ENCODE measurements at regions not wholly inside any gene's neighbourhood (a gene's known extent, or its start where the extent isn't known, plus 50 kb on each side); places are given as distances from the start of the nearest gene placed in this dataset.
"Not testable (repeated sequence)": the region's sequence is repeated elsewhere in the genome, so short reads cannot be mapped to it uniquely, and the experiment has no call there.

DNA sequence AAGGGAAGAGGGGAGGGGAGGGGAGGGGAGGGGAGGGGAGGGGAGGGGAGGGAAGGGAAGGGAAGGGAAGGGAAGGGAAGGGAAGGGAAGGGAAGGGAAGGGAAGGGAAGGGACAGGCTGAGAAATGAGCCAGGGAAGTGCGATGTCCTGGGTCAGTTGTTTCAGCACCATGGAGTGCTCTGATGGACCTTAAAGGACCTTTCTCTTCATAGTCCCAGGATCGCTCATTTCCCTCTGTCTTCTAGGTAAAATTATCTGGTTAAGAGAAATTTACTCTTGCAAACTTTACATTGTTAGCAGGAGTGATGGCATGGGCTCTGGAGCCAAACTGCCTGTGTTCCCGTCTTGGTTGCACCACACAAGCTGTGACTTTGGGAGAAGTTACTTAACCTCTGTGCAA is 357.8 kb downstream of the MATN1 start:
- Histone ChIP-seq H3K9me3 (no peaks in the 10 kb centered on the region), H3K4me1 (no peaks in the 10 kb centered on the region), H3K36me3 (ENCODE audit: control insufficient read depth, insufficient read depth, low read length) (no peaks in the 10 kb centered on the region), H3K27me3 (replicated peaks; ENCODE audit: control insufficient read depth, insufficient read depth, low read length) (no peaks in the 10 kb centered on the region), H3K4me3 (ENCODE audit: low read depth, low read length) (no peak overlapping the region)
- intact Hi-C loops (cut with micrococcal nuclease; ENCODE audit: unreplicated experiment), result no loop called here
- TF ChIP-seq, protein P1, sequence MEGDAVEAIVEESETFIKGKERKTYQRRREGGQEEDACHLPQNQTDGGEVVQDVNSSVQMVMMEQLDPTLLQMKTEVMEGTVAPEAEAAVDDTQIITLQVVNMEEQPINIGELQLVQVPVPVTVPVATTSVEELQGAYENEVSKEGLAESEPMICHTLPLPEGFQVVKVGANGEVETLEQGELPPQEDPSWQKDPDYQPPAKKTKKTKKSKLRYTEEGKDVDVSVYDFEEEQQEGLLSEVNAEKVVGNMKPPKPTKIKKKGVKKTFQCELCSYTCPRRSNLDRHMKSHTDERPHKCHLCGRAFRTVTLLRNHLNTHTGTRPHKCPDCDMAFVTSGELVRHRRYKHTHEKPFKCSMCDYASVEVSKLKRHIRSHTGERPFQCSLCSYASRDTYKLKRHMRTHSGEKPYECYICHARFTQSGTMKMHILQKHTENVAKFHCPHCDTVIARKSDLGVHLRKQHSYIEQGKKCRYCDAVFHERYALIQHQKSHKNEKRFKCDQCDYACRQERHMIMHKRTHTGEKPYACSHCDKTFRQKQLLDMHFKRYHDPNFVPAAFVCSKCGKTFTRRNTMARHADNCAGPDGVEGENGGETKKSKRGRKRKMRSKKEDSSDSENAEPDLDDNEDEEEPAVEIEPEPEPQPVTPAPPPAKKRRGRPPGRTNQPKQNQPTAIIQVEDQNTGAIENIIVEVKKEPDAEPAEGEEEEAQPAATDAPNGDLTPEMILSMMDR (IDR thresholded peaks at IDR 0.05; ENCODE audit: insufficient read depth in 1 of 2, low read depth in 1 of 2, low read length in 1 of 2, severe bottlenecking in 1 of 2, unreplicated experiment in 1 of 2), result no peak
- Mint-ChIP-seq H3K4me1 (ENCODE audit: low read depth, unreplicated experiment) (no peaks in the 10 kb centered on the region), H3K27ac (ENCODE audit: unreplicated experiment) (no peak overlapping the region), H3K36me3 (ENCODE audit: insufficient read depth, unreplicated experiment) (no peaks in the 10 kb centered on the region), H3K4me3 (ENCODE audit: unreplicated experiment) (no peak overlapping the region), H3K9me3 (ENCODE audit: unreplicated experiment) (no peaks in the 10 kb centered on the region), H3K27me3 (ENCODE audit: insufficient read depth, unreplicated experiment) (peaks cover 4% of the 10 kb centered on the region)
- CTCF ChIA-PET, result no interaction called here
- BruUV-seq (replicated peaks), result no TSS peak
- no peak for DNase-seq
- POLR2A ChIA-PET, result no interaction called here

DNA sequence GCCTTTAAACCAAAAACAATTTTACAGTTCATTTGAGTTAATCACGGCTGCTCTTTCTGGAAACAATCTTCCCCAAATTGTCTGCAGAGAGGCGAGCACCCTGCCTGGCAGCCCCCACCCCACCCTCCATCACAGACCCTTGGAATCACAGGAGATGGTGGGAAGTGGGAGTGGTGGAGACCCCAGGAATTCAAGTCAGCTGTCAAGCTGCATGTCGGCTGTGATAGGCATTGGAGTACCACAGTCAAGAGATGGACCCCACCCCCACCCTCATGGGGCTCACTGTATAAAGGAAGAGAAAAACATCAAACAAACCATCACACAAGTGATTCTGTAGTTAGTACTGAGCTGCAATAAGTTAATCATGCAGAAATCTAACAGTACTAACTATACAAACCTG is 360.4 kb downstream of the MATN1 start:
- TF ChIP-seq, protein P1 (IDR thresholded peaks at IDR 0.05; ENCODE audit: insufficient read depth in 1 of 2, low read depth in 1 of 2, low read length in 1 of 2, severe bottlenecking in 1 of 2, unreplicated experiment in 1 of 2), result no peak
- no peaks in the 10 kb centered on the region for H3K4me1 Mint-ChIP-seq (ENCODE audit: low read depth, unreplicated experiment)
- no peak overlapping the region for H3K27ac Mint-ChIP-seq (ENCODE audit: unreplicated experiment)
- no peaks in the 10 kb centered on the region for H3K4me1 ChIP-seq
- intact Hi-C loops (cut with micrococcal nuclease; ENCODE audit: unreplicated experiment), result no loop called here
- DNase-seq, result no peak
- H3K27me3 ChIP-seq (replicated peaks; ENCODE audit: control insufficient read depth, insufficient read depth, low read length), result no peaks in the 10 kb centered on the region
- POLR2A ChIA-PET, result interaction anchor here (0.6 kb wide), 1 partner anchor 257 kb away, joined by 6 read pairs; no protein-coding TSS in a partner anchor
- no peak overlapping the region for H3K4me3 Mint-ChIP-seq (ENCODE audit: unreplicated experiment)
- H3K9me3 ChIP-seq, result no peaks in the 10 kb centered on the region
- no TSS peak for BruUV-seq (replicated peaks)
- no peaks in the 10 kb centered on the region for H3K36me3 Mint-ChIP-seq (ENCODE audit: insufficient read depth, unreplicated experiment)
- no peaks in the 10 kb centered on the region for H3K9me3 Mint-ChIP-seq (ENCODE audit: unreplicated experiment)
- no peak overlapping the region for H3K4me3 ChIP-seq (ENCODE audit: low read depth, low read length)
- no peaks in the 10 kb centered on the region for H3K36me3 ChIP-seq (ENCODE audit: control insufficient read depth, insufficient read depth, low read length)
- CTCF ChIA-PET, result interaction anchor here (0.6 kb wide), 1 partner anchor 55 kb away, joined by 4 read pairs; no protein-coding TSS in a partner anchor
- peaks cover 3% of the 10 kb centered on the region for H3K27me3 Mint-ChIP-seq (ENCODE audit: insufficient read depth, unreplicated experiment)

DNA sequence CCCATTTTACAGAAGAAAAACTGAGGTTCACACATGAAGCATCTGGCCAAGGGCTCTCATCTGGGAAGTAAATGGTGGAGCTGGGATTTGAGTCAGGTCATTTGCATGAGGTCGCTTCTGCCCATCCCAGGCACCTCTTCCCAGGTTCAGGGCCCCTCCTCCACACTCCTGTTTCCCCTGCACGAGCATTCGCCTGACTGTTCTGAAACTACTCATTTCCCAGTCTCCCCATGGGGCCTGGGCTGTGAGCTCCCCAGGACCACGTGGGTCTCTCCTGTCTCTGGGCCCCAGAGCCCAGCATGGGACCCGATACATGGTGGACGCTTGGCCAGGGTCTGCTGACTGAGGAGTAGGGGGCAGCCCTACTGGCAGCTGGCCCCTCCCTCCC is 360.8 kb downstream of the MATN1 start:
- H3K4me1 ChIP-seq, result no peaks in the 10 kb centered on the region
- no peak overlapping the region for H3K4me3 Mint-ChIP-seq (ENCODE audit: unreplicated experiment)
- TF ChIP-seq, protein P1 (IDR thresholded peaks at IDR 0.05; ENCODE audit: insufficient read depth in 1 of 2, low read depth in 1 of 2, low read length in 1 of 2, severe bottlenecking in 1 of 2, unreplicated experiment in 1 of 2), result no peak
- H3K4me3 ChIP-seq (ENCODE audit: low read depth, low read length), result no peak overlapping the region
- H3K27ac Mint-ChIP-seq (ENCODE audit: unreplicated experiment), result no peak overlapping the region
- intact Hi-C loops (cut with micrococcal nuclease; ENCODE audit: unreplicated experiment), result no loop called here
- ChIA-PET CTCF (no interaction called here), POLR2A (no interaction called here)
- no peak for DNase-seq
- H3K36me3 ChIP-seq (ENCODE audit: control insufficient read depth, insufficient read depth, low read length), result no peaks in the 10 kb centered on the region
- no peaks in the 10 kb centered on the region for H3K9me3 ChIP-seq
- no TSS peak for BruUV-seq (replicated peaks)
- no peaks in the 10 kb centered on the region for H3K27me3 ChIP-seq (replicated peaks; ENCODE audit: control insufficient read depth, insufficient read depth, low read length)
- no peaks in the 10 kb centered on the region for H3K9me3 Mint-ChIP-seq (ENCODE audit: unreplicated experiment)
- no peaks in the 10 kb centered on the region for H3K4me1 Mint-ChIP-seq (ENCODE audit: low read depth, unreplicated experiment)
- H3K27me3 Mint-ChIP-seq (ENCODE audit: insufficient read depth, unreplicated experiment), result no peaks in the 10 kb centered on the region
- no peaks in the 10 kb centered on the region for H3K36me3 Mint-ChIP-seq (ENCODE audit: insufficient read depth, unreplicated experiment)

DNA sequence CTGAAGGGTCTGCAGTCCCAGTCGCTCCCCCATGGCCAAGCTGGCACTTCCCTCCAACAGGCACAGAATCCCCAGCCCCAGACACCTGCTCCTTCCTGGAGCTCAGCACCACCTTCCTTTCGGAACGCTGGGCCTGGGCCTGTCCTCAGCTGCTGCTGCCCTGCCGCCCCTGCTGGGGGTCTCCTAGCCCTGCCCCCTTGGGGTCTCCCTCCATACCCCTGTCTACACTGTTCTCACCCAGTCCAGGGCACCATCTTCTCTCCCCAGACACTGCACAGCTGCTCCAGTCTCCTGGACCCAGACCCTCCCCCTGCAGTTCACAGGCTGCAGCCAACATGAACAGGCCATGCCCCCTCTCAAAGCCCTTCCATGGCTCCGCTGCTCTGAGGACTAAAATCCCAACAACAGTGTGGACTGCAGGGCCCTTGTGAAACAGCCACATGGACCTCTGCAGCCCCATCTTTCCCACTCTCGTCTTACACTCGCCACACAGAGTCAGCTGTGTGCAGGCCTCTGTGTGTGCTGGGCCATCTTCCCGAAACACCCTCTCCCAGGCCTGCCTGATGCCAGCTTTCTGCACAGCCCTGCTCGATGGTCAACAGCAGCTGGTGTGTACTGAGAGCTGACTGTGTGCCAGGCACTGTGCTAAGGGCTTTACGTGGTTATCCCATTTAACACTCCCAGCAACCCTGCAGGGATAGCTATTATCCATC is 361.3 kb downstream of the MATN1 start:
- H3K4me3 ChIP-seq (ENCODE audit: low read depth, low read length); H3K27me3 Mint-ChIP-seq (ENCODE audit: insufficient read depth, unreplicated experiment); H3K27me3 ChIP-seq (replicated peaks; ENCODE audit: control insufficient read depth, insufficient read depth, low read length); CTCF ChIA-PET; H3K9me3 ChIP-seq; H3K36me3 ChIP-seq (ENCODE audit: control insufficient read depth, insufficient read depth, low read length); DNase-seq; H3K4me1 ChIP-seq; intact Hi-C loops (cut with micrococcal nuclease; ENCODE audit: unreplicated experiment); H3K4me1 Mint-ChIP-seq (ENCODE audit: low read depth, unreplicated experiment); H3K4me3 Mint-ChIP-seq (ENCODE audit: unreplicated experiment); H3K9me3 Mint-ChIP-seq (ENCODE audit: unreplicated experiment); POLR2A ChIA-PET; BruUV-seq (replicated peaks); H3K27ac Mint-ChIP-seq (ENCODE audit: unreplicated experiment); H3K36me3 Mint-ChIP-seq (ENCODE audit: insufficient read depth, unreplicated experiment): not testable (repeated sequence)
